ENCODE measurements at regions not wholly inside any gene's neighbourhood (a gene's known extent, or its start where the extent isn't known, plus 50 kb on each side); places are given as distances from the start of the nearest gene placed in this dataset.

GRCh38 chr7:67502929-67503328, 506.3 kb downstream of the TYW1 start:
- H3K4me3 ChIP-seq, result no peak overlapping the region
- TF ChIP-seq, protein P1, sequence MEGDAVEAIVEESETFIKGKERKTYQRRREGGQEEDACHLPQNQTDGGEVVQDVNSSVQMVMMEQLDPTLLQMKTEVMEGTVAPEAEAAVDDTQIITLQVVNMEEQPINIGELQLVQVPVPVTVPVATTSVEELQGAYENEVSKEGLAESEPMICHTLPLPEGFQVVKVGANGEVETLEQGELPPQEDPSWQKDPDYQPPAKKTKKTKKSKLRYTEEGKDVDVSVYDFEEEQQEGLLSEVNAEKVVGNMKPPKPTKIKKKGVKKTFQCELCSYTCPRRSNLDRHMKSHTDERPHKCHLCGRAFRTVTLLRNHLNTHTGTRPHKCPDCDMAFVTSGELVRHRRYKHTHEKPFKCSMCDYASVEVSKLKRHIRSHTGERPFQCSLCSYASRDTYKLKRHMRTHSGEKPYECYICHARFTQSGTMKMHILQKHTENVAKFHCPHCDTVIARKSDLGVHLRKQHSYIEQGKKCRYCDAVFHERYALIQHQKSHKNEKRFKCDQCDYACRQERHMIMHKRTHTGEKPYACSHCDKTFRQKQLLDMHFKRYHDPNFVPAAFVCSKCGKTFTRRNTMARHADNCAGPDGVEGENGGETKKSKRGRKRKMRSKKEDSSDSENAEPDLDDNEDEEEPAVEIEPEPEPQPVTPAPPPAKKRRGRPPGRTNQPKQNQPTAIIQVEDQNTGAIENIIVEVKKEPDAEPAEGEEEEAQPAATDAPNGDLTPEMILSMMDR (IDR thresholded peaks at IDR 0.05), result no peak
- TF ChIP-seq EP300 (IDR thresholded peaks at IDR 0.05), result no peak
- no peak for TF ChIP-seq POLR2AphosphoS5 (IDR thresholded peaks at IDR 0.05)
- TF ChIP-seq POLR2A (IDR thresholded peaks at IDR 0.05), result no peak
- no peaks in the 10 kb centered on the region for H3K4me1 ChIP-seq
- H3K36me3 ChIP-seq, result no peaks in the 10 kb centered on the region
- no peaks in the 10 kb centered on the region for H3K27me3 ChIP-seq
- 100% methylated on average over 3 of the region's 3 CpGs; no CpG with 5 or more reads in 1 of the 2 donors for WGBS, 2 donors (ENCODE audit: low coverage in 1 of 2)
- no peak for ATAC-seq
- peaks cover 0 to 12% (median 0%) of the 10 kb centered on the region in 3 donors for H3K9me3 ChIP-seq
- H3K27ac ChIP-seq, result no peak overlapping the region

GRCh38 chr7:67505449-67505848, 508.8 kb downstream of the TYW1 start:
- Histone ChIP-seq H3K4me3 (no peak overlapping the region), H3K27me3 (no peaks in the 10 kb centered on the region), H3K4me1 (no peaks in the 10 kb centered on the region), H3K36me3 (no peaks in the 10 kb centered on the region), H3K27ac (no peak overlapping the region), H3K9me3 (peaks cover 0 to 12% (median 0%) of the 10 kb centered on the region in 3 donors)
- TF ChIP-seq, protein P1 (IDR thresholded peaks at IDR 0.05), result no peak
- TF ChIP-seq POLR2A (IDR thresholded peaks at IDR 0.05) (no peak), EP300 (IDR thresholded peaks at IDR 0.05) (no peak), POLR2AphosphoS5 (IDR thresholded peaks at IDR 0.05) (no peak)
- no peak for ATAC-seq

GRCh38 chr7:67512481-67512880, 515.8 kb downstream of the TYW1 start:
- Histone ChIP-seq H3K4me1 (no peaks in the 10 kb centered on the region), H3K9me3 (peaks cover 0 to under 1% (median 0%) of the 10 kb centered on the region in 3 donors), H3K36me3 (no peaks in the 10 kb centered on the region), H3K4me3 (no peak overlapping the region), H3K27ac (no peak overlapping the region), H3K27me3 (no peaks in the 10 kb centered on the region)
- TF ChIP-seq EP300 (IDR thresholded peaks at IDR 0.05) (no peak), POLR2AphosphoS5 (IDR thresholded peaks at IDR 0.05) (no peak), POLR2A (IDR thresholded peaks at IDR 0.05) (no peak)
- TF ChIP-seq, protein P1 (IDR thresholded peaks at IDR 0.05), result no peak
- ATAC-seq, result no peak
- WGBS, 2 donors (ENCODE audit: low coverage in 1 of 2), result 57 to 63% methylated on average over 4 to 7 of the region's 7 CpGs

DNA sequence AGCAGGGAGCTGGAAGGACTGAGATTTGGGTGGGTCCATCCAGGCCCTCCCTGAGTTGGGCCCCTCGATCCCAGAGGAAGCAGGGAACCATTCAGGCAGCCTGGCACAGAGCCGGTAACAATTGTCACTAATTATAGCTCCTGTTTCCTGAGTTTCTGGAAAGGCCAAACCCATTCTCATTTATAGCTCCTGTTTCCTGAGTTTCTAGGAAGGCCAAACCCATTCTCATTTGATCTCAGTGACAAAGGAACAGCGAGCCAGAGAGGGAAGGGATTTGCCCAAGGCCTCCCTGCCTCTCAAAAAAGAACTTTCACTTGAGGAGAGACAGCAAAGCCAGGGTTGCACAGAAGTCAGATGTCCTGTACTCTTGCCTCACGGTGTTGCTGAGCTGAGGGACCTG, 521.9 kb downstream of the TYW1 start:
- peak; percentile 57 for ATAC-seq
- Histone ChIP-seq H3K36me3 (no peaks in the 10 kb centered on the region), H3K9me3 (no peaks in the 10 kb centered on the region), H3K4me1 (peaks cover 0 to 15% (median 0%) of the 10 kb centered on the region in 3 donors), H3K4me3 (no peak overlapping the region), H3K27ac (no peak overlapping the region), H3K27me3 (no peaks in the 10 kb centered on the region)
- 0 to 20% methylated on average over 2 of the region's 4 CpGs for WGBS, 2 donors (ENCODE audit: low coverage in 1 of 2)
- TF ChIP-seq POLR2A (IDR thresholded peaks at IDR 0.05), result no peak
- TF ChIP-seq, protein P1 (IDR thresholded peaks at IDR 0.05), result no peak
- no peak for TF ChIP-seq EP300 (IDR thresholded peaks at IDR 0.05)
- TF ChIP-seq POLR2AphosphoS5 (IDR thresholded peaks at IDR 0.05), result peak; percentile 36

DNA sequence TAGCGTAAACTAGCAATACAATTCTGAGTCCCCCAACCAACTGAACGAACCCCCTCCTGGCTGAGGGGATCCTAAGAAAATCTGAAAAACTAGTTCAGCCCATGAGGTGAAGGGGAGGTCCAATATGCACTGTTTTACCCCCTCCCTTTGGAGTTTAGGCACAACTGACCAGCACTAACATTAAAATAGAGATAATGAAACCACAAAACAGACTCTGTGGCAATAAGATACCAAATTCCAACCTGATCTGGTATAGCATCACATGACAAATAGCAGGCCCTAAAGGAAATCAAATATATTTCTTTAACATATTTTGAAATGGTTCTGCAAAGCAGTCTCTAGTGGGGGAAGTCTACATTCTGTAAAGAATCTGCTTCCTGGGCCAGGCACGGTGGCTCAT, 522.5 kb downstream of the TYW1 start:
- ATAC-seq, result no peak
- H3K4me3 ChIP-seq, result no peak overlapping the region
- WGBS, 2 donors (ENCODE audit: low coverage in 1 of 2), result 91 to 100% methylated on average over 1 to 3 of the region's 3 CpGs
- H3K36me3 ChIP-seq, result no peaks in the 10 kb centered on the region
- H3K27ac ChIP-seq, result no peak overlapping the region
- TF ChIP-seq, protein P1 (IDR thresholded peaks at IDR 0.05), result no peak
- TF ChIP-seq POLR2AphosphoS5 (IDR thresholded peaks at IDR 0.05) (no peak), POLR2A (IDR thresholded peaks at IDR 0.05) (no peak), EP300 (IDR thresholded peaks at IDR 0.05) (no peak)
- peaks cover 0 to 15% (median 0%) of the 10 kb centered on the region in 3 donors for H3K4me1 ChIP-seq
- H3K9me3 ChIP-seq, result no peaks in the 10 kb centered on the region
- H3K27me3 ChIP-seq, result no peaks in the 10 kb centered on the region

Data from gastroesophageal sphincter (tissue), 4 donors.